PFSK-1 (cell line): ENCODE measurements at regions not wholly inside any gene's neighbourhood (a gene's known extent, or its start where the extent isn't known, plus 50 kb on each side); places are given as distances from the start of the nearest gene placed in this dataset.

ENCODE experiments used
- FOXP2 ChIP-seq: optimal IDR thresholded peaks from 2 replicates; pipeline ENCODE3; 2011; ENCODE audit warnings: borderline replicate concordance, control low read depth, inconsistent platforms; ENCODE audit not compliant: insufficient read depth; ENCODE audit errors: extremely low read length, extremely low read depth
- POLR2AphosphoS5 ChIP-seq: IDR thresholded peaks from 2 replicates; pipeline ENCODE4 v1.6.1; 2012; ENCODE audit warnings: low read depth, mild to moderate bottlenecking, control low read depth, low read length, moderate library complexity
- REST ChIP-seq, 2 experiments: IDR thresholded peaks; 2 replicates each; pipeline versions ENCODE4 v1.6.1 to v1.8.0; 2011 to 2012; ENCODE audit warnings: low read depth in 2 of 2, low read length in 2 of 2, control low read depth in 1 of 2, inconsistent platforms in 1 of 2, mild to moderate bottlenecking in 1 of 2, moderate library complexity in 1 of 2; ENCODE audit not compliant: insufficient read depth in 1 of 2
- SIN3A ChIP-seq: IDR thresholded peaks from 2 replicates; pipeline ENCODE4 v1.6.1; 2012; ENCODE audit warnings: mild to moderate bottlenecking, low read length, moderate library complexity, borderline replicate concordance; ENCODE audit not compliant: insufficient read depth
- TAF1 ChIP-seq: IDR thresholded peaks from 2 replicates; pipeline ENCODE4 v1.6.1; 2012; ENCODE audit warnings: low read length, control low read depth, borderline replicate concordance; ENCODE audit not compliant: insufficient read depth

DNA sequence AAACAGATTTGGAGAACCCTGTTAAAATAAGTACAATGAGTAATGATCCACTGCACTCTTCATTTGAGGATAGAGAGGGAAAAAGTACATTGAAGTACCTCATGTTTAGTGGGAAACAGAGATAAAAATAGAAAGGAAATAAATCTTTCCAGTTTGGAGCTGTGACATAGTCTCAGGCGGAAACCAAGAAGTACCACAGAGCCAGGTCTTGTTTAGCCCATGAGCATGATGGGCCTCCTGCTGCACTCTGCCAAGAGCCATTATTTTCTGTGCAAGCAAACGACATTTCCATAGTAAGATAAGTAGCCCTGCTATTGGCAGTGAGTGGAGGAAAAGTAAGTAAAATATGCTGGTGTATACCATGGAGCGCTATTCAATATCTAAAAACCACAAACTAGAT, 796.1 kb downstream of the TBL1XR1 start:
- TF ChIP-seq REST (IDR thresholded peaks at IDR 0.05; ENCODE audit: insufficient read depth in 1 of 2, low read depth in 2 of 2, low read length in 2 of 2), result no peak
- TF ChIP-seq FOXP2, result no peak
- no peak for TF ChIP-seq SIN3A
- TF ChIP-seq POLR2AphosphoS5, result no peak
- TF ChIP-seq TAF1, result no peak
